ENCODE measurements at regions not wholly inside any gene's neighbourhood (a gene's known extent, or its start where the extent isn't known, plus 50 kb on each side); places are given as distances from the start of the nearest gene placed in this dataset.

DNA sequence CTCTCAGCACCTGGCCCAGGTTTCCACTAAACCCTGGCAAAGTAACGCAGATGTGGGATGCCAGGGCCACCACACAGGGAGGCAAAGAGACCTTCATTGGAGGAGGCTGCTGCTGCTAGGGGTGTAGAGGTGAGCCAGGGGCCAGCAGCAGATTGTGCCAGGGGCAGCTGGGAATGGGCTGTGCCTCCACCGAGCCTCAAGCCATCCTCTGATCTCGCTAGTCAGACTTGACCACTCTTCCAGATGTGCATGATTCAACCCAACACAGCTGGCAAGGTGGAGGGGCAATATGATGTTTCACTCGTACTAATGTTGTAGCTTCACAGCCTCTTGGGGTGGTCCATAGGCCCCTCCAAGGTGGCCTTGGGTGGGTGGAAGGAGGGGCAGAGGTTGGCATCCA lies 73.0 kb upstream of the MRPS6 start:
- ATAC-seq = no peak
- H3K4me3 Mint-ChIP-seq = no peak overlapping the region

DNA sequence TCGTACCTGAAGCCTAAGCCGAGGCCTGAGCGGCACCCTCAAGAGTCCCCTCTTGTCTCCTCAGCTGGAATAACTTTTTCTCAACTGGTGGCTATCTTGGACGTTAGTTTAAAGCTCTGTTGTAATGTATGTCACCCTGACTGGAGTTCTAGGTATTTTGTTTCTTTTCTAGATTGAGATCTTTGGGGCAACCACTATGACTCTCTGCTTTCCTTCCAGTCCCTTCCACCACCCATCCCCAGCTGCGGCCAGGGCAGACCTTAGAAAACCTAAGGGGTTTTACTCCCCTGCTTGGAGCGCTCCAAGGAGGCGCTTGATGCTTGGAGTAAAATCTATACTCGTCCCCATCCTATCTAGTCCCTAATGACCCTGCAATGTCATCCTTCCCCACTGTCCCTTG lies 74.6 kb upstream of the MRPS6 start:
- Histone ChIP-seq H3K4me3 (no peak overlapping the region), H3K27me3 (ENCODE audit: insufficient read depth) (no peaks in the 10 kb centered on the region), H3K4me1 (ENCODE audit: insufficient read depth) (no peaks in the 10 kb centered on the region), H3K9me2 (ENCODE audit: insufficient read depth) (no peaks in the 10 kb centered on the region), H3K4me2 (no peak overlapping the region), H3F3A (replicated peaks; ENCODE audit: low read depth) (no peaks in the 10 kb centered on the region), H3K27ac (ENCODE audit: low read depth) (no peak overlapping the region), H4K20me1 (replicated peaks; ENCODE audit: insufficient read depth) (no peaks in the 10 kb centered on the region), H2AFZ (no peak overlapping the region), H3K79me2 (replicated peaks; ENCODE audit: insufficient read depth) (no peaks in the 10 kb centered on the region), H3K36me3 (ENCODE audit: insufficient read depth) (no peaks in the 10 kb centered on the region)
- DNase-seq (ENCODE audit: low spot score) = no peak
- ATAC-seq = no peak
- Mint-ChIP-seq H3K27ac (no peak overlapping the region; the same call in 1 of the 2 replicates), H3K4me3 (no peak overlapping the region), H3K36me3 (ENCODE audit: low read depth) (no peaks in the 10 kb centered on the region; the same call in 2 of the 3 replicates), H3K9me3 (peaks cover 9% of the 10 kb centered on the region; the same call in 1 of the 3 replicates), H3K4me1 (no peaks in the 10 kb centered on the region), H3K27me3 (ENCODE audit: insufficient read depth, low read depth, poor library complexity) (peaks cover 2% of the 10 kb centered on the region)
- TF ChIP-seq JUNB (IDR thresholded peaks at IDR 0.05; ENCODE audit: unreplicated experiment) (no peak), EZH2 (IDR thresholded peaks at IDR 0.05; ENCODE audit: low read depth, unreplicated experiment) (no peak), STAT1 (IDR thresholded peaks at IDR 0.05; ENCODE audit: unreplicated experiment) (no peak), ZNF114 (CRISPR knock-in tag; IDR thresholded peaks at IDR 0.05) (no peak)
- TF ChIP-seq, protein P1, sequence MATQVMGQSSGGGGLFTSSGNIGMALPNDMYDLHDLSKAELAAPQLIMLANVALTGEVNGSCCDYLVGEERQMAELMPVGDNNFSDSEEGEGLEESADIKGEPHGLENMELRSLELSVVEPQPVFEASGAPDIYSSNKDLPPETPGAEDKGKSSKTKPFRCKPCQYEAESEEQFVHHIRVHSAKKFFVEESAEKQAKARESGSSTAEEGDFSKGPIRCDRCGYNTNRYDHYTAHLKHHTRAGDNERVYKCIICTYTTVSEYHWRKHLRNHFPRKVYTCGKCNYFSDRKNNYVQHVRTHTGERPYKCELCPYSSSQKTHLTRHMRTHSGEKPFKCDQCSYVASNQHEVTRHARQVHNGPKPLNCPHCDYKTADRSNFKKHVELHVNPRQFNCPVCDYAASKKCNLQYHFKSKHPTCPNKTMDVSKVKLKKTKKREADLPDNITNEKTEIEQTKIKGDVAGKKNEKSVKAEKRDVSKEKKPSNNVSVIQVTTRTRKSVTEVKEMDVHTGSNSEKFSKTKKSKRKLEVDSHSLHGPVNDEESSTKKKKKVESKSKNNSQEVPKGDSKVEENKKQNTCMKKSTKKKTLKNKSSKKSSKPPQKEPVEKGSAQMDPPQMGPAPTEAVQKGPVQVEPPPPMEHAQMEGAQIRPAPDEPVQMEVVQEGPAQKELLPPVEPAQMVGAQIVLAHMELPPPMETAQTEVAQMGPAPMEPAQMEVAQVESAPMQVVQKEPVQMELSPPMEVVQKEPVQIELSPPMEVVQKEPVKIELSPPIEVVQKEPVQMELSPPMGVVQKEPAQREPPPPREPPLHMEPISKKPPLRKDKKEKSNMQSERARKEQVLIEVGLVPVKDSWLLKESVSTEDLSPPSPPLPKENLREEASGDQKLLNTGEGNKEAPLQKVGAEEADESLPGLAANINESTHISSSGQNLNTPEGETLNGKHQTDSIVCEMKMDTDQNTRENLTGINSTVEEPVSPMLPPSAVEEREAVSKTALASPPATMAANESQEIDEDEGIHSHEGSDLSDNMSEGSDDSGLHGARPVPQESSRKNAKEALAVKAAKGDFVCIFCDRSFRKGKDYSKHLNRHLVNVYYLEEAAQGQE (IDR thresholded peaks at IDR 0.05; ENCODE audit: unreplicated experiment) = no peak
- TF ChIP-seq, protein P2, sequence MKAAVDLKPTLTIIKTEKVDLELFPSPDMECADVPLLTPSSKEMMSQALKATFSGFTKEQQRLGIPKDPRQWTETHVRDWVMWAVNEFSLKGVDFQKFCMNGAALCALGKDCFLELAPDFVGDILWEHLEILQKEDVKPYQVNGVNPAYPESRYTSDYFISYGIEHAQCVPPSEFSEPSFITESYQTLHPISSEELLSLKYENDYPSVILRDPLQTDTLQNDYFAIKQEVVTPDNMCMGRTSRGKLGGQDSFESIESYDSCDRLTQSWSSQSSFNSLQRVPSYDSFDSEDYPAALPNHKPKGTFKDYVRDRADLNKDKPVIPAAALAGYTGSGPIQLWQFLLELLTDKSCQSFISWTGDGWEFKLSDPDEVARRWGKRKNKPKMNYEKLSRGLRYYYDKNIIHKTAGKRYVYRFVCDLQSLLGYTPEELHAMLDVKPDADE (IDR thresholded peaks at IDR 0.05) = no peak
- TF ChIP-seq, protein P3, sequence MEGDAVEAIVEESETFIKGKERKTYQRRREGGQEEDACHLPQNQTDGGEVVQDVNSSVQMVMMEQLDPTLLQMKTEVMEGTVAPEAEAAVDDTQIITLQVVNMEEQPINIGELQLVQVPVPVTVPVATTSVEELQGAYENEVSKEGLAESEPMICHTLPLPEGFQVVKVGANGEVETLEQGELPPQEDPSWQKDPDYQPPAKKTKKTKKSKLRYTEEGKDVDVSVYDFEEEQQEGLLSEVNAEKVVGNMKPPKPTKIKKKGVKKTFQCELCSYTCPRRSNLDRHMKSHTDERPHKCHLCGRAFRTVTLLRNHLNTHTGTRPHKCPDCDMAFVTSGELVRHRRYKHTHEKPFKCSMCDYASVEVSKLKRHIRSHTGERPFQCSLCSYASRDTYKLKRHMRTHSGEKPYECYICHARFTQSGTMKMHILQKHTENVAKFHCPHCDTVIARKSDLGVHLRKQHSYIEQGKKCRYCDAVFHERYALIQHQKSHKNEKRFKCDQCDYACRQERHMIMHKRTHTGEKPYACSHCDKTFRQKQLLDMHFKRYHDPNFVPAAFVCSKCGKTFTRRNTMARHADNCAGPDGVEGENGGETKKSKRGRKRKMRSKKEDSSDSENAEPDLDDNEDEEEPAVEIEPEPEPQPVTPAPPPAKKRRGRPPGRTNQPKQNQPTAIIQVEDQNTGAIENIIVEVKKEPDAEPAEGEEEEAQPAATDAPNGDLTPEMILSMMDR (conservative IDR thresholded peaks at IDR 0.05; ENCODE audit: low read depth in 2 of 2) = no peak

More for the DNA sequence above, 73.0 kb upstream of the MRPS6 start:
- Histone ChIP-seq H3K4me2 (no peak overlapping the region), H3K27me3 (ENCODE audit: insufficient read depth) (no peaks in the 10 kb centered on the region), H3K27ac (ENCODE audit: low read depth) (no peak overlapping the region), H3K4me3 (no peak overlapping the region), H3F3A (replicated peaks; ENCODE audit: low read depth) (no peaks in the 10 kb centered on the region), H3K36me3 (ENCODE audit: insufficient read depth) (no peaks in the 10 kb centered on the region), H4K20me1 (replicated peaks; ENCODE audit: insufficient read depth) (no peaks in the 10 kb centered on the region), H3K4me1 (ENCODE audit: insufficient read depth) (no peaks in the 10 kb centered on the region), H3K9me2 (ENCODE audit: insufficient read depth) (no peaks in the 10 kb centered on the region), H2AFZ (no peak overlapping the region), H3K79me2 (replicated peaks; ENCODE audit: insufficient read depth) (no peaks in the 10 kb centered on the region)
- no peak overlapping the region for H3K27ac Mint-ChIP-seq
- peaks cover 12% of the 10 kb centered on the region; the same call in 2 of the 3 replicates for H3K9me3 Mint-ChIP-seq
- no peaks in the 10 kb centered on the region for H3K4me1 Mint-ChIP-seq
- no peak for TF ChIP-seq NANOG (IDR thresholded peaks at IDR 0.05; ENCODE audit: borderline replicate concordance)
- TF ChIP-seq, protein P3 (conservative IDR thresholded peaks at IDR 0.05; ENCODE audit: low read depth in 2 of 2) = no peak
- no peak for TF ChIP-seq POLR2AphosphoS5 (IDR thresholded peaks at IDR 0.05; ENCODE audit: low read depth)
- no peak for TF ChIP-seq ZNF331 (CRISPR knock-in tag; IDR thresholded peaks at IDR 0.05; ENCODE audit: low read depth)
- no peak for TF ChIP-seq EZH2 (IDR thresholded peaks at IDR 0.05; ENCODE audit: low read depth, unreplicated experiment)
- no peak for TF ChIP-seq EZH2phosphoT487 (IDR thresholded peaks at IDR 0.05; ENCODE audit: unreplicated experiment)
- no peak for TF ChIP-seq CREB1 (CRISPR knock-in tag; IDR thresholded peaks at IDR 0.05; ENCODE audit: low read depth)
- no peaks in the 10 kb centered on the region; the same call in 2 of the 3 replicates for H3K36me3 Mint-ChIP-seq (ENCODE audit: low read depth)
- peaks cover 2% of the 10 kb centered on the region for H3K27me3 Mint-ChIP-seq (ENCODE audit: insufficient read depth, low read depth, poor library complexity)
- DNase-seq (ENCODE audit: low spot score) = no peak

Data from GM23338 (cell line).